CD4-positive, alpha-beta T cell (primary cell): ENCODE measurements at regions not wholly inside any gene's neighbourhood (a gene's known extent, or its start where the extent isn't known, plus 50 kb on each side); places are given as distances from the start of the nearest gene placed in this dataset.

Experiments used
- ATAC-seq: fragments of 200-7000 bp; cut with Tn5 transposase; one replicate; pipeline ENCODE4 v1.10.0; 2022; ENCODE audit warnings: mild to moderate bottlenecking; ENCODE audit not compliant: poor library complexity
- CTCF ChIA-PET: fragments of 350-600 bp; sonication (Branson Sonifier 250); formaldehyde crosslinking; loops from one replicate; lab custom pipeline; 2021; ENCODE audit warnings: antibody characterized with exemption, inconsistent platforms; lab: Charles Lee
- POLR2A ChIA-PET: fragments of 350-600 bp; sonication (Branson Sonifier 250); formaldehyde crosslinking; loops from one replicate; lab custom pipeline; 2021; ENCODE audit warnings: antibody characterized with exemption, inconsistent platforms; lab: Charles Lee
- DNase-seq, 14 experiments: peaks; one replicate each; pipeline ENCODE4 v3.0.0-alpha.2; 2013 to 2020; ENCODE audit warnings: mixed read lengths in 2 of 14
- H3K27ac ChIP-seq, 2 donors: one replicate each; pipeline versions ENCODE4 v1.5.1 to v1.7.0; 2013; ENCODE audit warnings: low read length in 2 of 2, low read depth in 1 of 2, mild to moderate bottlenecking in 1 of 2
- H3K27me3 ChIP-seq, 2 experiments: 1 replicate in 1 of 2; 2 replicates in 1 of 2; pipeline versions ENCODE4 v1.6.1 to v1.7.0; 2013; ENCODE audit warnings: low read length in 2 of 2, control low read depth in 1 of 2, mild to moderate bottlenecking in 1 of 2, moderate library complexity in 1 of 2; ENCODE audit not compliant: insufficient read depth in 2 of 2, control insufficient read depth in 1 of 2
- H3K36me3 ChIP-seq: one replicate; pipeline ENCODE4 v1.6.1; 2013; ENCODE audit warnings: low read length, control low read depth; ENCODE audit not compliant: insufficient read depth
- H3K4me1 ChIP-seq: one replicate; pipeline ENCODE4 v1.6.1; 2013; ENCODE audit warnings: low read length, control low read depth; ENCODE audit not compliant: insufficient read depth
- H3K4me3 ChIP-seq: one replicate; pipeline ENCODE4 v1.5.1; 2013; ENCODE audit warnings: mild to moderate bottlenecking, low read length, moderate library complexity
- H3K9me3 ChIP-seq, 2 experiments: 1 replicate in 1 of 2; 2 replicates in 1 of 2; pipeline versions ENCODE4 v1.6.1 to v1.7.0; 2013; ENCODE audit warnings: low read length in 2 of 2, mild to moderate bottlenecking in 2 of 2, control low read depth in 1 of 2, moderate library complexity in 1 of 2; ENCODE audit not compliant: control insufficient read depth in 1 of 2, insufficient read depth in 1 of 2
- H3K27ac Mint-ChIP-seq: one replicate; pipeline ENCODE4 v1.8.0; 2020; ENCODE audit warnings: mixed read lengths
- H3K27me3 Mint-ChIP-seq: one replicate; pipeline ENCODE4 v1.8.0; 2021; ENCODE audit warnings: mixed read lengths
- H3K36me3 Mint-ChIP-seq: one replicate; pipeline ENCODE4 v1.8.0; 2021; ENCODE audit warnings: low read depth, mixed read lengths
- H3K4me1 Mint-ChIP-seq: one replicate; pipeline ENCODE4 v1.8.0; 2021; ENCODE audit warnings: low read depth, mixed read lengths
- H3K4me3 Mint-ChIP-seq: one replicate; pipeline ENCODE4 v1.8.0; 2020; ENCODE audit warnings: mild to moderate bottlenecking, mixed read lengths
- H3K9me3 Mint-ChIP-seq: one replicate; pipeline ENCODE4 v1.8.0; 2020; ENCODE audit warnings: mixed read lengths
- CTCF ChIP-seq: fragments of 200-600 bp; IDR thresholded peaks from one replicate; pipeline ENCODE4 v1.8.0; 2022; ENCODE audit warnings: antibody characterized with exemption, mild to moderate bottlenecking
- intact Hi-C, 2 experiments: fragments of 100-400 bp; cut with DNase I in 1 of 2; cut with micrococcal nuclease in 1 of 2; formaldehyde crosslinking; loops; one replicate each; pipeline versions ENCODE4 v1.15.1 to v1.9.0; 2023 to 2025; cut with DNase I, micrococcal nuclease

GRCh38 chr18:27869735-27870134, 307.2 kb downstream of the CDH2 start:
- no peak for DNase-seq
- ATAC-seq = no peak
- no peaks in the 10 kb centered on the region for H3K4me1 ChIP-seq
- CTCF ChIA-PET = no interaction called here
- peaks cover 2% of the 10 kb centered on the region for H3K9me3 Mint-ChIP-seq
- H3K27ac Mint-ChIP-seq = no peak overlapping the region
- no peaks in the 10 kb centered on the region for H3K36me3 ChIP-seq
- H3K36me3 Mint-ChIP-seq = no peaks in the 10 kb centered on the region
- H3K27me3 Mint-ChIP-seq = no peaks in the 10 kb centered on the region
- H3K27me3 ChIP-seq = no peaks in the 10 kb centered on the region
- peaks cover 0 to 4% of the 10 kb centered on the region in 2 experiments for H3K9me3 ChIP-seq
- H3K4me3 Mint-ChIP-seq = no peak overlapping the region
- H3K27ac ChIP-seq = no peak overlapping the region
- intact Hi-C loops = no loop called here
- TF ChIP-seq CTCF = no peak
- POLR2A ChIA-PET = no interaction called here
- no peaks in the 10 kb centered on the region for H3K4me1 Mint-ChIP-seq
- no peak overlapping the region for H3K4me3 ChIP-seq

- Mint-ChIP-seq H3K27ac (no peak overlapping the region), H3K36me3 (no peaks in the 10 kb centered on the region), H3K4me1 (no peaks in the 10 kb centered on the region), H3K4me3 (no peak overlapping the region), H3K27me3 (no peaks in the 10 kb centered on the region), H3K9me3 (no peaks in the 10 kb centered on the region)
- H3K9me3 ChIP-seq = peaks cover 0 to 12% of the 10 kb centered on the region in 2 experiments
- no peak for TF ChIP-seq CTCF
- ChIA-PET CTCF (no interaction called here), POLR2A (no interaction called here)
- no peaks in the 10 kb centered on the region for H3K36me3 ChIP-seq
- H3K4me1 ChIP-seq = no peaks in the 10 kb centered on the region
- DNase-seq (no peak), ATAC-seq (no peak)
- intact Hi-C loops = no loop called here
- no peaks in the 10 kb centered on the region for H3K27me3 ChIP-seq
- no peak overlapping the region for H3K27ac ChIP-seq
- H3K4me3 ChIP-seq = no peak overlapping the region
Observed at GRCh38 chr18:27865431-27865830, 311.5 kb downstream of the CDH2 start.

GRCh38 chr18:27863780-27864430, 313.0 kb downstream of the CDH2 start:
- Mint-ChIP-seq H3K4me3 (no peak overlapping the region), H3K27ac (no peak overlapping the region), H3K27me3 (no peaks in the 10 kb centered on the region), H3K36me3 (no peaks in the 10 kb centered on the region), H3K9me3 (no peaks in the 10 kb centered on the region), H3K4me1 (no peaks in the 10 kb centered on the region)
- H3K36me3 ChIP-seq = no peaks in the 10 kb centered on the region
- DNase-seq (no peak), ATAC-seq (no peak)
- no peaks in the 10 kb centered on the region for H3K27me3 ChIP-seq
- peaks cover 0 to 12% of the 10 kb centered on the region in 2 experiments for H3K9me3 ChIP-seq
- no peak for TF ChIP-seq CTCF
- CTCF ChIA-PET = no interaction called here
- H3K27ac ChIP-seq = no peak overlapping the region
- no peak overlapping the region for H3K4me3 ChIP-seq
- POLR2A ChIA-PET = no interaction called here
- no peaks in the 10 kb centered on the region for H3K4me1 ChIP-seq
- intact Hi-C loops = no loop called here
